COLO668 (cell line): ENCODE measurements at regions not wholly inside any gene's neighbourhood (a gene's known extent, or its start where the extent isn't known, plus 50 kb on each side); places are given as distances from the start of the nearest gene placed in this dataset.

Source experiments
- DNase-seq: peaks from one replicate; lab custom pipeline; 2025; ENCODE audit not compliant: unreplicated experiment; lab: John Stamatoyannopoulos, UW

DNA sequence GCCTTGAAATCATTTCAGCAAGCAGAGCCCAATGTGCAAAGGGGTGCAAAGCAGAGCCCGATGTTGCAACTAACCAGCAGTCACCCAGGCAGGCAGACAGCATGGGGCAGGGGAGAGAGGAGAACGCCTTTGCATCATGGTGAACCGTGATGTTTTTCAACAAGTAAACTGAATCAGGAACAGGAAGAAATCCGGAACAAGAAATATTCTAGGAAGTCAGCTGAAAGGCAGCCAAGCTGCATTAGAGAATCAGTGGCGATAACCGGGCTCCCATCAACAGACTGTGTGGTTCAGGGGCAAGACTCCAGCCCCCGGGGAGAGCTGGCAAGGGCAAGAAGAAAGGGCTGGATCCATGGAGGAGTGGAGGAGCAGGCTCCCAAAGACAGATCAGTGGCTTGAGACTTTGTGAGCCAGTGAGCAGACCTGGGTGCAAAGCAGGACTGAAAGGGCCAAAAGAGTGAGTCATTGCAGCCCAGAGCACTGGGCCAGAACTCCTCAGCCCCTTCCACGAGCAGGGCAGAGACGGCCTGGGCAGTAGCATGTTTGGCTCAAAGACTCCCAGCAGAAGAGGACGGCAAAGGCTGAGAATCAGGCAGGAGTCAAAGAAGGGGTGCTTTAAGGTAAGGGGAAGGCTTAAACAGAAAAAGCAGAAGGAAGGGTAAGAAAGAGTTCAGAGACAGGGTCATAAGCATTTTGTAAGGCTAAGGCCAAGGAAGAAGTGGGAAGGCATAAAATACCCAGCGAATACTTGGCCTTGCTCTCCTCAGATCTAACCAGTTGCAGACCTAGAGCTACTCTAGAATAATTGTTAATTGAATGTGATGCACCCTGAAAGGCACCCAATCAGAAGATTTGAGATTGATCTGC, 155.0 kb downstream of the SETD4 start:
- DNase-seq, result no peak

DNA sequence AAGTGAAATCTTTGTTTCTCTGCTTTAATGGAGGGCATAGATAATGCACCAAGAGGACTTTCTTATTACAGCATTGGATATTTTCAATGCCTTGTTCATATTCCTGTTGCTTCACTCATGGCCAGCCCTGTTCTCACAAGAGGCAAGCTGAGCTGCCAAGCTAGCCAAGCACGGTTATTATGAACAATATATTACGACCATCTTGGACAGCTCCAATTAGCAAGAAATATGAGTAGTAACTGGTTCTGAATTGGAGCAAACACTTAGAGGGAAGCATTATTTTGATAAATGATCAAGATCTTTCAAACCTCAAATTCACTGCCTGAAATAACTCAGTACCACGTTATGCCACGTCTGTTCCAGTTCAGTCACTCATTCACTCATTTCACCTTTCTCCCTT, 159.8 kb downstream of the SETD4 start:
- no peak for DNase-seq

DNA sequence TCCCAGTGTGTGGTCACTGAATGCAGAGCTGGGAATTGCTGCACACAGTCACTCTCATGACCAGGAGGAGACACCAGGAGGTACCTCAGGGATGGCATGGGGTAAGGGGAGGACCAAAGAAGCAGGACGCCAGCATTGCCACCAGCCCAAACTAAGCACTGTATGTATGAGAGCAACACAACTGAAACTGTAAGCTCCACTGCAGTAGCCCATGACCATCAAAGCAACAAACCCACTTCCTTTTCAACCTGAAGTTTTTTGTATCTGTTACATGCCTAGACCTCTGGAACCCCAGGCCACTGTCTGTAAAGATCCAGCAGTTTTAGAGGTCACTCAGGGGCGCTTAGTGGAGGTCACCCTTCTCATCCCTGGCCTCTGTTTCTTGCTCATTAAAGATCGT, 164.3 kb downstream of the SETD4 start:
- no peak for DNase-seq

DNA sequence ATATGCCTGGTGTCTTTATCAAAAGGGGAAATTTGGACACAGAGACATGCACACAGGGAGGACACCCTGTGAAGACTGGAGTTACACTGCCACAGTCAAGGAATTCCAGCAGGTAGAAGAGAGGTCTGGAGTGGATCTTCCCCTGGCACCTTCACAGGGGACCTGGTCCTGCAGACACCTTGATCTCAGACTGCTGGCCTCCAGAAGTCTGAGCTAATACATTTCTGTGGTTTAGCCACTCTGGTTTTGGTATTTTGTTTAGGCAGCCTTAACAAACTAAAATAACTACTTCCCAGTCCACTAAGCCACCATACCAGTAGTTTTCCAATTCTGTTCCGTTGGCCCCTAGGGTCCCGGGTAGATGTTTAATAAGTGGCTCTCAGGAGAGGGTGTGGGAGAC, 164.7 kb downstream of the SETD4 start:
- no peak for DNase-seq

DNA sequence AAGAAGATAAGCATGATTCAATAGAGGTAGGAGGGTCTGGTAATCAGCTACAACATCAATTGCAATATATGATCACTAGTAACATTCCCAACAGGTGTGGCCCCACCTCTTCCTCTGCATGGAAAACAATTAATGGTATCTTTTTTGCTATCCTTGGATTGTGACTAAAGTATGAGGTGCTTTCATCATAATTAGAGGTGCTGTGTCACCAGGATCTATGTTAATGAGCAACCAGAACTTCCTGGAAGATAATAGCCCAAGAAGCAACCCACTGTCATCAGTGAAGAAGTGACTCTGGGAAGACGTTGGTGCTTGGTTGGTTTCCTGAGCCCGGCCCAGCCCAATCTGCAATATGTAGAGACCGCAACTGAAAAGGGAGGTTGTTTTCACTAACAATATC, 167.2 kb downstream of the SETD4 start:
- no peak for DNase-seq

DNA sequence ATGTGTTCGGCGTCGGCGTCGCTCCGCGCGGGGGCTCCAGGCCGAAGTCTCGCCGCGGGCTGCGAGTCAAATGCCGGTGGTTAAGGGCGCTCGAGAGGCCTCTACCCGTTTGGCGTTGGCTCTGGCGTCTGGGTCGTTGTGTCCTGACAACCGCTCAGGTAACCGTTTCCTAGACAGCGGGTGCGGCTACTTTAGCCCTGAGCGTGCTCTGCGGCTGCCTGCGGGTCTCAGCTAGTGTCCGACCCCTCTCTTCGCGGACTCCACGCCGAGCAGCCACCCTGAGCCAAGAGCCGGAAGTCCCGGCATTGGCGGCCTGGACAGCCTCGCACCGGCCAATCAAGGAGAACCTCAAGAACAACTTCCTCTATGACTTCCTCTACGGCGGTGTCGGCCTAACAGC, 173.4 kb downstream of the SETD4 start:
- no peak for DNase-seq

DNA sequence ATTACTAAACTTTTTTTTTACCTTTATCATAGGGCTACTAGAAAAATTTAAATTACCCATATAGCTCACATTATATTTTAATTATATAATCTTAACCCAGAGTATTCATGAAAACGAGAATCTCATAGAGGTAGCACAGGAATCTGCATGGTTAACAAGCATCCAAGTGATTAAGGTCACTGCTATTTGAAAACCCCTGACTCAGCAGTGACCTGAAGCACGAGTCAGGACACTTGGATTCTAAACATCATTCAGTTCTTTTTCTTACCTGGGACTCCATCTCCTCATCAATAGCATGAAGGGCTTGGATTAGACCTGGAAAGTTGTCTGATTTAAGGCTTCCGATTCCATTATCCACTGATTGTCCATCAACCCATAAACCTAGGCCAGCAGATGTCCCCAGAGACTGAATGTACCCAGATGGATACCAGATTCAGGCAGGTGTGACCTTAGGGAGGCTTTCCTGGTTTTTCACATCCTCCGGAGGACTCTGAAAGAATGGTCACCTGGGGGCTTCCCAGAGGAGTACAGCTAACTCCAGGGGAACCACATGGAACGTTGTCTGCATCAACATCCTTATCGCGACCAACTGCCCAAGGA, 174.3 kb downstream of the SETD4 start:
- DNase-seq, result no peak

DNA sequence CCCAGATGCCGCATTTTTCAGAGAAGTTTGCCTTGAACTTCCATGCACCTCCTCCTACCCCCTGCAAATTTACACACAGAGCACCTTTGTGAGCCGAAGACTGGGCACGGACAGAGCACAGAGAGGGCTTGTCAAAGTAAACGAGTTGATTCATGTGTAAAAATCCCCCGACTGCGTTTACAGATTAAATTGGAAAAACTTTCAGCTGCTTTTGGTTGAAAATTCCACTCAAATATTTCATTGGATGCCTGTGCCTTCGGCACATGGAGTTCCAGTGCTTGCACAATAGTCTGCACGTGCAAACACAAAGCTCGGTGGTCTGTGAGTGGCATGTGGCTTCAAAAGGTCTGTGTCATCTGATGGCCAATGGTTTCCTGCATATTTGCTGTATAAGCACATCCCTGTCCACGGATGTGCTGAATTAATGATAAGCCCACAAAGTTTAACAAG, 177.5 kb downstream of the SETD4 start:
- no peak for DNase-seq

DNA sequence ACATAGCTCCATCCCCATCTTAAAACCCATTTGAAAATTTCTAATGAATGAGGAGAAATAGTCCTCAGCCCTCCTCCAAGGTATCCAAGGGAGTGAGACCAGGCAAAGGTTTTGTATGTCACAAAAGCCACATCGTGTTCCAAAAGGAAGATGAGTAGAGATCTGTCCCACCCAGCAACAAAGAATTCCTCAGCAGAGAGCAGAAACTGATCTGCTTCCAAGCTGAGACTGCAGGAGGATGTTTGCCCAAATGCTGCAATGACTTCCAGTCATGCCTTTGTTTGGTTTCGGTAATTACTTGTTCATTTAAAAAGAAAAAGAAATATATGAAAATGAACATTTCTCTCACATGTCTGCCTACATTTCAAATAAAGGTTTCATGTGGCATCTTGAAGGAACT, 186.9 kb downstream of the SETD4 start:
- DNase-seq, result no peak

DNA sequence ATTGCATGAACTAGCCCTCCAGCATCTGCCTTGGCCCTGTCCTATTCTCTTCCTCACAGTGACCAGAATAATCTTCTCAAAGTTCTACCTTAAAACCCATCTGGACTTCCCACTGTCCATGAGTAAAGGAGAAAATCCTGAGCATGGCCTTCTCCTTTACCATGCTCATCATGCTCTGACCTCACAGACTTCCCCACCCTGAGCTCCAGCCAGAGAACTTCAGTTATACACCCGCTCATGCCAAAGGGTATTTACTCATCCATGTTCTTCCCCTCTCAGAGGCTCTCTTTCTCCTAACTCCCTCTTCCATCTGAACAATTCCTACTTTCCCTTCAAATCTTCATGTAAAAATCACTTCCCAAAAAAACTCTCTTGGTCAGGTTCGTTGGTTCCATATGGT, 188.4 kb downstream of the SETD4 start:
- DNase-seq, result no peak

DNA sequence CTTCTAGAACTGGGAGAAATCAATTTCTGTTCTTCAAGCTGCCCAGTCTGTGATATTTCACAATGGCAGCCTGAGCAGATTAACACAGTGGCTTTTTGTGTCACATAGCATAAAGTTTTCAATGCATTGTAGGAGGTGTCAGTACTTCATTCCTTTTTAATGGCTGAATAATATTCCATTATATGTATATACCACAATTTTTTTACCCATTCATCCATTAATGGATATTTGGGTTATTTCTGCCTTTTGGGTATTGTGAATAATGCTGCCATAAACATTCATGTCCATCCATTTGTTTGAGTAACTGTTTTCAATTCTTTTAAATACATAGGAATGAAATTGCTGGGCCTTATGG, 191.5 kb downstream of the SETD4 start:
- DNase-seq, result no peak

DNA sequence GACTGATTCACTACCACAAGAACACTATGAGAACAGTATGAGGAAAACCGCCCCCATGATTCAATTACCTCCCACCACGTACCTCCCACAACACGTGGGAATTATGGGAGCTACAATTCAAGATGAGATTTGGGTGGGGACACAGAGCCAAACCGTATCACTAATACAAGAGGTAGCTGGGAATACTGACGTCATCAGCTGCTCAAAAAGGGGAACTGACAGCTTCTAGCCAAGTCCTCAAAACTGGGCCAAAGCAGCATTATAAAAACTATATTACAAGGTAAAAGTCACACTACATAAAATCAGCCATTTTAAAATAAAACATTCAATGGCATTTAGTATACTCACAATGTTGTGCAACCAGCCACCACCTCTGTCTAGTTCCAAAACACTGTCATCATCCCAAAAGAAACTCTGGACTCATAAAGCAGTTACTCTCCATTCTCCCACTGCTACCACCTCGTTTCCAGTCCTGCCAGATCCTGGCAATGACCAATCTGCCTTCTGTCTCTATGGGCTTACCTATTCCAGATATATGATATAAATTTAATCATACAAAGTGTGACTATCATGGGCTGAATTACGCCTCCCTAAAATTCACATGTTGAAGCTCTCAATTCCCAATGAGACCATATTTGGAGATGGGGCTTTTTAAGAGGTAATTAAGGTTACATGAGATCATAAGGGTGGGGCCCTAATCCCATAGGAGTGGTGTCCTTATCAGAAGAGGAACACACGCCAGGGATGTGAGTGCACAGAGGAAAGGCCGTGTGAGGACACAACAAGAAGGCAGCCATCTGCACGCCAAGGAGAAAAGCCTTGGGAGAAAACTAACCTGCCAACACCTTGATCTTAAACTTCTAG, 192.1 kb downstream of the SETD4 start:
- no peak for DNase-seq

DNA sequence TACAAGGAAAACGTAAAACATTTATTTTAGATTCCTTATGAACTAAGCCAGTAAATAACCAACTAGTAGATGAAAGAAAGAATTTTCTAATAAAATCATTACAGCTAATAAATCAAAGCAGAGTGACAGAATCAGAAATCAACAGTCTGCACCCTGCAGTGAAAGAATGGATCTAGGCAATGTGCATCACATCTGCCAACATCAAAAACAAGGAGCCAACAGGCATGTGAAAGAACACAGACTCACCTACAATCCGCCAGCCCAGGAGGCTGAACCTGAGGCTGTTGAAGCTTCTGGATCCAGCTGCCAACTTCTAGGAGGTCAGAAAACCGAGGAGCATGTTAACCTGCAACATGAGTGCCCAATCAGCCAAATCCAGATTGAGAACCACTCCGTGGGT, 196.3 kb downstream of the SETD4 start:
- DNase-seq, result no peak

DNA sequence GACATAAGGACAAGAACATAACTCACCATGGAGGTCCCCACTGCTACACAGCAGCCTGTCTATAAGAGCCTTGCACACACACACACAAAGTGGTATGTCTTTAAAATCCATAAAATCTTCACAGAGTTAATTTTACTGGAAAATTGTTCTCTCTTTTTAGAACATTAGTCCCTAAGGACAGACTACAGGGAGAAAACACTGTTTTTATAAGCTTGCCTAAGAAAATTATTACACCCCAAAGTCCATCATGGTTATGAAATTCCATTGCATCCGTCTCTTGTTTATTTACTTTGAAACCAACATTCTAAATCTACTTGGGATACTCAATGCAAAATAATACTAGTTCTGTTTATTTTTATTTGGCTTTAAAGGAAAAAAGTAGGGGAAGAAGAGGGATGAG, 197.4 kb downstream of the SETD4 start:
- DNase-seq, result no peak

DNA sequence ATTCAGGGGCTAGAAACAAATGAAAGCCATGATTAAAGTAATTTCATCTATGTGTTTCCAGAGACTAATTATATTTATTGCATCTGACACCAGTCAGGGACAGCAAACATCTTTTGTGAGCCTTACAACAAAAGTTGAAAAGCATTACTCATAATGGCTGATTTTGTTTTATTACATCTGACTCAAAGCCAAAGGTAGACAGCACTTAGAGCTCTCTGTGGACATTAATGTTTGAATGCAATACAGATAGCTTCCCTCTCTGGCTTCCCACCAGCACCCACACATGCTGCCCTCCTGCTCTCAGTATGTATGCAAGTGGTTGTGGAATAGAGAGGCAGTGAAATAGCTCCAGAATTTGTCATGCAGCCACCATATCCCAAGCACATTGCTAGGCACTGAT, 198.7 kb downstream of the SETD4 start:
- DNase-seq, result no peak

DNA sequence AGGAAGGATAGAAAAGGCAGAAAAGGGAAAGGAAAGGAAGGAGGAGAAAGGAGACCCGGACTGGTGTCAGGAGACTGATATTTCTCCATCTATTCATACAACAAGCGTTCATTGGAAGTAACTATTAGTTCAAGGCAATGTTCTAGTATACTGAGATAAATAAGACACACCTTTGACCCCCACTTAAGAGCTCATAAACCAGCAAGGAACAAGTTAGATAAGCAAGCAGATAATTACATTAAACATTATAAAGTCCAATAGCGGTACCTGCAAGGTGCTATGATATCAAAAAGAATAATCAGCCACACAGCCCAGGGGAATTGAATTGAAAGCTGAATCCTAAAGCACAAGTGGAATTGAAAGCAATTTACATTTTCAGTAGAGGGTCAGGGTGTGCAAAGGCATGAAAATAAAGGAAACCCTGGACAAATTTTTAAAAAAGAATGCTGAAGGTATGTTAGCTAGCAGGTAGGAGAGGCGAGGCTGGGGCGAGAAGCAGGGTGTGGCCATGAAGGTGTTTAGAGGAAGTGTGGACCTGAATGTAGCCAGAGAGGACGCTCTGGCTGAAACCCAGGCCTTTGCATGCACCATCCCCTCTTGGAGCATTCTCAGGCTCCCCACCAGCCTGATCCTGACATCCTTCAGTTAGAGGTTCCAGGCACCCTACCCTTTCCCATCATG, 200.0 kb downstream of the SETD4 start:
- no peak for DNase-seq

DNA sequence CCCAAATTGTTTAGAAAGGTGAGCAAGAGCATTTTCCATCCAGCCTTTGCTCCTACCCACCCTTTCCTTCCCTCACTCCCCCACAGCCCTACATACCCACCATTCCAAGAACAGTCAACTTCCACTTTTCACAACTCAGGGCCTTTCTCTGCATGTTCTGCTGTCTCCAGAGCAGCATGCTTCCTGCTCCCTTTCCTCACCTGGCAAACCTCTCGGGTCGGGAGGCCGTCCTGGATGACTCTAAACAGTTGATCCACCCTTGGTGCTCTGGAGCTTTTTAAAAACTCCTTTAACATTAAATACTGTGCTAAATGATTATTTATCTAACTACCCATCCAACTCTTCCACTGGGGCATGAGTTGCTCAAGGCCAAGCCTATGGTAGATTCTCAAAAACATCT, 200.6 kb downstream of the SETD4 start:
- DNase-seq, result no peak

DNA sequence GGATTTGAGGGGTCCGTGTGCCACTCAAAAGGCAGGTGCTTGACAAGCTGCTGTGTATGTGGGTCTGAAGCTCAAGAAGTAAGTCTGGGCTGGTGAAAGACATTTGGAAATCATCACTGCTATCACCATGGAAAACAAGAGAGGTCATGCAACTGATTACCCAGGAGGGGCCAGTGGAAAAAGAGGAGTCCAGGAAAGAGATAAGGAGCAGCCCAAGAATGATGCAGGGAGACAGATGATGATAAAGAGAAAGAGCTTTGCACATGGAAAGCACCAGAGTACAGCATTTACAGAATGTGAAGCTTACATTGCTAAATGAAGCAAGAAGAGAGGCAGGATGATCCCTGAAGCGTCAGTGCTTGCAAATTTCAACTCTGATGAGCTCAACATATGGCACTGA, 203.2 kb downstream of the SETD4 start:
- DNase-seq, result no peak

DNA sequence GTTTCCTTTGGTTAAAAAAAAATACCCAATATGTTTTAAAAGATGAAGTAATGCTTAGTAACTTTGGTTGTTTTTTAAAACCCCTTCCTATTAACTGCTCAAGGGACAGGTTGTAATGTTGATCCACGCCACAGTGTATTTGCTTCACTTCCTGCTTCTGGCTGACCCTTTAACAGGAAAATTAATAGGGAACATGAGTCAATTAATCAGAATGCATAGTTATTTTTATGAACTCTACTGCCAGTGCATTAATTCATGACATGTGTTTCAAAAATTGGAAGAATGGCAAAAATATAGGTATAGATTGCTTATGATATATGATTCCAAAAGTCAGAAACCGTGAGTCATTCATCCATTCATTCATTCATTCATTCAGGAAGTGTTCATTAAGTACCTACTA, 204.8 kb downstream of the SETD4 start:
- no peak for DNase-seq

DNA sequence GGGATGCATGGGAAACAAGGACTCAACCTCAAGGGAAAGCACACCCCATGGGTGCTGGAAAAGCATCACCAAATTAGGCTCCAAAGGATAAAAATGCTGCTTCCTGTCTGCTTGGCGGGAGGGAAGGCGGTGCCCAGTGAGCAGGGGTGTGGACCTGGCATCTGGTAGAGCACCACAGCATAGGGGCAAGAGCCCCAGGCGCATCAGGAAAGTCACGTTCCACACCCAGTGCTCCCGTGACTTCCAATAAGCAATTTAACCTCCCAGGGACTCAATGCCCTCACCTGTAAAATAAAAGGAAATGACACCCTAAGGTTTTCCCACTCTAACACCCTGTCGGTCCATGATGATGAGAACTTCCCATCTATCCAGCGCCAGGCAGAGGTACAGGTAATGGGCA, 206.0 kb downstream of the SETD4 start:
- DNase-seq, result no peak
